Eye (tissue), 1 donor: ENCODE measurements at regions not wholly inside any gene's neighbourhood (a gene's known extent, or its start where the extent isn't known, plus 50 kb on each side); places are given as distances from the start of the nearest gene placed in this dataset.
"Not testable (repeated sequence)": the region's sequence is repeated elsewhere in the genome, so short reads cannot be mapped to it uniquely, and the experiment has no call there.

Source experiments
- DNase-seq: peaks from one replicate; pipeline ENCODE4 v3.0.0-alpha.2; 2015

- no peak for DNase-seq
Observed at GRCh38 chr5:63553073-63553472, 409.2 kb downstream of the HTR1A start.

GRCh38 chr5:63535840-63536602 lies 426.2 kb downstream of the HTR1A start:
- no peak for DNase-seq

- DNase-seq, result no peak
Observed at GRCh38 chr5:63524281-63524680, 438.0 kb downstream of the HTR1A start.

- DNase-seq, result peak; percentile 25
Observed at GRCh38 chr5:63516006-63516405, 446.2 kb downstream of the HTR1A start.

- no peak for DNase-seq
Observed at GRCh38 chr5:63500242-63500641, 462.0 kb downstream of the HTR1A start.

GRCh38 chr5:63495225-63495624 lies 467.0 kb downstream of the HTR1A start:
- DNase-seq, result no peak

GRCh38 chr5:63483338-63483737 lies 478.9 kb downstream of the HTR1A start:
- DNase-seq, result no peak

GRCh38 chr5:63473335-63473967 lies 488.8 kb downstream of the HTR1A start:
- DNase-seq, result no peak

GRCh38 chr5:63456279-63456678 lies 506.0 kb downstream of the HTR1A start:
- no peak for DNase-seq

- DNase-seq, result no peak
Observed at GRCh38 chr5:63451188-63451587, 511.1 kb downstream of the HTR1A start.

GRCh38 chr5:63439537-63439936 lies 522.7 kb downstream of the HTR1A start:
- no peak for DNase-seq

- no peak for DNase-seq
Observed at GRCh38 chr5:63409737-63410136, 552.5 kb downstream of the HTR1A start.

GRCh38 chr5:63408984-63409383 lies 553.3 kb downstream of the HTR1A start:
- DNase-seq, result no peak

- peak; percentile 84 for DNase-seq
Observed at GRCh38 chr5:63401436-63402046, 560.7 kb downstream of the HTR1A start.

- no peak for DNase-seq
Observed at GRCh38 chr5:63400079-63400478, 562.2 kb downstream of the HTR1A start.

- DNase-seq, result no peak
Observed at GRCh38 chr5:63398346-63398745, 563.9 kb downstream of the HTR1A start.

GRCh38 chr5:63388188-63388587 lies 574.1 kb downstream of the HTR1A start:
- DNase-seq, result not testable (repeated sequence)

- no peak for DNase-seq
Observed at GRCh38 chr5:63375851-63376250, 586.4 kb downstream of the HTR1A start.

GRCh38 chr5:63374085-63374484 lies 588.2 kb downstream of the HTR1A start:
- DNase-seq, result no peak

GRCh38 chr5:63351164-63351563 lies 611.1 kb downstream of the HTR1A start:
- DNase-seq, result no peak

GRCh38 chr5:63346451-63346850 lies 615.8 kb downstream of the HTR1A start:
- no peak for DNase-seq

- DNase-seq, result no peak
Observed at GRCh38 chr5:63341442-63341841, 620.8 kb downstream of the HTR1A start.

GRCh38 chr5:63323926-63324325 lies 638.3 kb downstream of the HTR1A start:
- DNase-seq, result no peak

GRCh38 chr5:63314551-63314950 lies 647.7 kb downstream of the HTR1A start:
- no peak for DNase-seq
